Stimulated activated naive CD8-positive, alpha-beta T cell treated with anti-CD3 and anti-CD28 coated beads, Interleukin-15, Interleukin-2, amounts not matched to agents 100 U/mL and 50 U/mL, for 24 hours (primary cell): ENCODE measurements at regions not wholly inside any gene's neighbourhood (a gene's known extent, or its start where the extent isn't known, plus 50 kb on each side); places are given as distances from the start of the nearest gene placed in this dataset.
"Not testable (repeated sequence)": the region's sequence is repeated elsewhere in the genome, so short reads cannot be mapped to it uniquely, and the experiment has no call there.

Experiments used
- ATAC-seq: fragments of 150-1000 bp; cut with Tn5 transposase; one replicate; pipeline ENCODE4 v1.10.0; 2021
- DNase-seq: peaks from one replicate; pipeline ENCODE4 v3.0.0; 2021

- peak; percentile 61 for DNase-seq
These were observed 195.8 kb upstream of the TPTE start for GRCh38 chr21:10325546-10325945.

GRCh38 chr21:10326146-10326545 lies 195.2 kb upstream of the TPTE start:
- DNase-seq, ATAC-seq: not testable (repeated sequence)

More at GRCh38 chr21:10325546-10325945, 195.8 kb upstream of the TPTE start:
- ATAC-seq, result peak; percentile 93

GRCh38 chr21:10328646-10329045 lies 192.7 kb upstream of the TPTE start:
- not testable (repeated sequence) for ATAC-seq, DNase-seq

GRCh38 chr21:10330641-10331119 lies 190.7 kb upstream of the TPTE start:
- peak; percentile 22 for ATAC-seq
- not testable (repeated sequence) for DNase-seq

- ATAC-seq, result peak; percentile 17
- DNase-seq, result not testable (repeated sequence)
These were observed 190.2 kb upstream of the TPTE start for GRCh38 chr21:10331134-10331533.

GRCh38 chr21:10332935-10333334 lies 188.4 kb upstream of the TPTE start:
- not testable (repeated sequence) for ATAC-seq, DNase-seq

GRCh38 chr21:10334391-10334790 lies 187.0 kb upstream of the TPTE start:
- DNase-seq, ATAC-seq: not testable (repeated sequence)

GRCh38 chr21:10342261-10342956 lies 179.0 kb upstream of the TPTE start:
- ATAC-seq, result not testable (repeated sequence)

GRCh38 chr21:10343146-10343935 lies 178.0 kb upstream of the TPTE start:
- ATAC-seq, result peak; percentile 26
- DNase-seq, result not testable (repeated sequence)

More at GRCh38 chr21:10342261-10342956, 179.0 kb upstream of the TPTE start:
- not testable (repeated sequence) for DNase-seq

GRCh38 chr21:10344266-10344665 lies 177.1 kb upstream of the TPTE start:
- DNase-seq, ATAC-seq: not testable (repeated sequence)

GRCh38 chr21:10345178-10345612 lies 176.2 kb upstream of the TPTE start:
- ATAC-seq, DNase-seq: not testable (repeated sequence)

- not testable (repeated sequence) for ATAC-seq, DNase-seq
These were observed 175.1 kb upstream of the TPTE start for GRCh38 chr21:10346249-10346648.

GRCh38 chr21:10346933-10347615 lies 174.3 kb upstream of the TPTE start:
- peak; percentile 5 for ATAC-seq

GRCh38 chr21:10347675-10348074 lies 173.7 kb upstream of the TPTE start:
- DNase-seq, ATAC-seq: not testable (repeated sequence)

More at GRCh38 chr21:10346933-10347615, 174.3 kb upstream of the TPTE start:
- DNase-seq, result not testable (repeated sequence)

GRCh38 chr21:10348150-10348549 lies 173.2 kb upstream of the TPTE start:
- ATAC-seq, DNase-seq: not testable (repeated sequence)

GRCh38 chr21:10354851-10355578 lies 166.4 kb upstream of the TPTE start:
- not testable (repeated sequence) for ATAC-seq, DNase-seq

GRCh38 chr21:10359120-10359519 lies 162.3 kb upstream of the TPTE start:
- not testable (repeated sequence) for ATAC-seq, DNase-seq

- ATAC-seq, DNase-seq: not testable (repeated sequence)
These were observed 161.5 kb upstream of the TPTE start for GRCh38 chr21:10359911-10360310.

GRCh38 chr21:10361214-10361736 lies 160.1 kb upstream of the TPTE start:
- DNase-seq, ATAC-seq: not testable (repeated sequence)

GRCh38 chr21:10362816-10363215 lies 158.6 kb upstream of the TPTE start:
- DNase-seq, ATAC-seq: not testable (repeated sequence)

GRCh38 chr21:10363321-10363720 lies 158.1 kb upstream of the TPTE start:
- not testable (repeated sequence) for DNase-seq

More at GRCh38 chr21:10363321-10363720, 158.1 kb upstream of the TPTE start:
- not testable (repeated sequence) for ATAC-seq
